ENCODE measurements at regions not wholly inside any gene's neighbourhood (a gene's known extent, or its start where the extent isn't known, plus 50 kb on each side); places are given as distances from the start of the nearest gene placed in this dataset.

- H3K9me3 Mint-ChIP-seq: peaks cover 0 to 2% of the 10 kb centered on the region in 2 donors
- DNase-seq (no peak), ATAC-seq (replicated peaks) (no peak)
- H3K4me3 Mint-ChIP-seq: no peak overlapping the region
- no peaks in the 10 kb centered on the region for H3K27me3 Mint-ChIP-seq
- no peaks in the 10 kb centered on the region for H3K4me1 Mint-ChIP-seq
- no peak overlapping the region for H3K27ac Mint-ChIP-seq
- no peaks in the 10 kb centered on the region for H3K36me3 Mint-ChIP-seq
Measured at GRCh38 chr12:88328090-88328489, 186.0 kb downstream of the TMTC3 start.

GRCh38 chr12:88329833-88330232 lies 187.7 kb downstream of the TMTC3 start:
- Mint-ChIP-seq H3K27ac (no peak overlapping the region), H3K36me3 (no peaks in the 10 kb centered on the region), H3K9me3 (peaks cover 0 to 2% of the 10 kb centered on the region in 2 donors), H3K4me1 (no peaks in the 10 kb centered on the region), H3K27me3 (no peaks in the 10 kb centered on the region), H3K4me3 (no peak overlapping the region)
- DNase-seq: no peak
- no peak for ATAC-seq (replicated peaks)

GRCh38 chr12:88334271-88334670 lies 192.2 kb downstream of the TMTC3 start:
- DNase-seq: no peak
- H3K27me3 Mint-ChIP-seq: no peaks in the 10 kb centered on the region

GRCh38 chr12:88336076-88336739 lies 194.1 kb downstream of the TMTC3 start:
- Mint-ChIP-seq H3K4me3 (no peak overlapping the region), H3K9me3 (peaks cover 0 to 3% of the 10 kb centered on the region in 2 donors), H3K27me3 (no peaks in the 10 kb centered on the region), H3K27ac (no peak overlapping the region), H3K36me3 (no peaks in the 10 kb centered on the region), H3K4me1 (no peaks in the 10 kb centered on the region)
- DNase-seq (no peak), ATAC-seq (replicated peaks) (no peak)

More at GRCh38 chr12:88334271-88334670, 192.2 kb downstream of the TMTC3 start:
- no peak for ATAC-seq (replicated peaks)
- no peaks in the 10 kb centered on the region for H3K4me1 Mint-ChIP-seq
- H3K27ac Mint-ChIP-seq: no peak overlapping the region
- H3K4me3 Mint-ChIP-seq: no peak overlapping the region
- H3K36me3 Mint-ChIP-seq: no peaks in the 10 kb centered on the region
- H3K9me3 Mint-ChIP-seq: peaks cover 0 to 3% of the 10 kb centered on the region in 2 donors

- no peak for DNase-seq
- no peak overlapping the region for H3K4me3 Mint-ChIP-seq
- H3K27me3 Mint-ChIP-seq: no peaks in the 10 kb centered on the region
- H3K27ac Mint-ChIP-seq: no peak overlapping the region
- peaks cover 0 to 3% of the 10 kb centered on the region in 2 donors for H3K9me3 Mint-ChIP-seq
- H3K36me3 Mint-ChIP-seq: no peaks in the 10 kb centered on the region
- no peaks in the 10 kb centered on the region for H3K4me1 Mint-ChIP-seq
- ATAC-seq (replicated peaks): no peak
Measured at GRCh38 chr12:88338486-88338885, 196.4 kb downstream of the TMTC3 start.

- no peaks in the 10 kb centered on the region for H3K27me3 Mint-ChIP-seq
- H3K27ac Mint-ChIP-seq: no peak overlapping the region
- H3K4me1 Mint-ChIP-seq: no peaks in the 10 kb centered on the region
- peaks cover 0 to 3% of the 10 kb centered on the region in 2 donors for H3K9me3 Mint-ChIP-seq
- no peak for ATAC-seq (replicated peaks)
- DNase-seq: no peak
- H3K36me3 Mint-ChIP-seq: no peaks in the 10 kb centered on the region
- H3K4me3 Mint-ChIP-seq: no peak overlapping the region
Measured at GRCh38 chr12:88339254-88339949, 197.3 kb downstream of the TMTC3 start.

- H3K4me1 Mint-ChIP-seq: no peaks in the 10 kb centered on the region
- DNase-seq (no peak), ATAC-seq (replicated peaks) (no peak)
- H3K4me3 Mint-ChIP-seq: no peak overlapping the region
- no peaks in the 10 kb centered on the region for H3K27me3 Mint-ChIP-seq
- peaks cover 0 to 3% of the 10 kb centered on the region in 2 donors for H3K9me3 Mint-ChIP-seq
- no peaks in the 10 kb centered on the region for H3K36me3 Mint-ChIP-seq
- H3K27ac Mint-ChIP-seq: no peak overlapping the region
Measured at GRCh38 chr12:88339966-88340365, 197.9 kb downstream of the TMTC3 start.

GRCh38 chr12:88342251-88342806 lies 200.2 kb downstream of the TMTC3 start:
- Mint-ChIP-seq H3K27me3 (no peaks in the 10 kb centered on the region), H3K27ac (no peak overlapping the region), H3K4me3 (no peak overlapping the region), H3K9me3 (peaks cover 0 to 3% of the 10 kb centered on the region in 2 donors), H3K36me3 (no peaks in the 10 kb centered on the region), H3K4me1 (no peaks in the 10 kb centered on the region)
- no peak for DNase-seq
- ATAC-seq (replicated peaks): no peak

- Mint-ChIP-seq H3K9me3 (peaks cover 2 to 6% of the 10 kb centered on the region in 2 donors), H3K4me1 (no peaks in the 10 kb centered on the region), H3K36me3 (no peaks in the 10 kb centered on the region), H3K27me3 (no peaks in the 10 kb centered on the region), H3K27ac (no peak overlapping the region), H3K4me3 (no peak overlapping the region)
- DNase-seq: no peak
- ATAC-seq (replicated peaks): no peak
Measured at GRCh38 chr12:88351146-88351545, 209.0 kb downstream of the TMTC3 start.

GRCh38 chr12:88354691-88355090 lies 212.6 kb downstream of the TMTC3 start:
- H3K36me3 Mint-ChIP-seq: no peaks in the 10 kb centered on the region
- H3K4me1 Mint-ChIP-seq: no peaks in the 10 kb centered on the region
- H3K4me3 Mint-ChIP-seq: no peak overlapping the region
- H3K27me3 Mint-ChIP-seq: no peaks in the 10 kb centered on the region
- DNase-seq: no peak
- no peak overlapping the region for H3K27ac Mint-ChIP-seq
- no peak for ATAC-seq (replicated peaks)
- H3K9me3 Mint-ChIP-seq: peaks cover 5% of the 10 kb centered on the region in 2 donors

GRCh38 chr12:88360343-88360742 lies 218.2 kb downstream of the TMTC3 start:
- Mint-ChIP-seq H3K4me3 (no peak overlapping the region), H3K4me1 (no peaks in the 10 kb centered on the region), H3K27me3 (no peaks in the 10 kb centered on the region), H3K9me3 (peaks cover 5 to 9% of the 10 kb centered on the region in 2 donors), H3K27ac (no peak overlapping the region), H3K36me3 (no peaks in the 10 kb centered on the region)
- DNase-seq (no peak), ATAC-seq (replicated peaks) (no peak)

GRCh38 chr12:88361493-88361892 lies 218.8 kb downstream of the KITLG start:
- no peak for ATAC-seq (replicated peaks)
- no peak for DNase-seq
- no peaks in the 10 kb centered on the region for H3K36me3 Mint-ChIP-seq
- peaks cover 5 to 9% of the 10 kb centered on the region in 2 donors for H3K9me3 Mint-ChIP-seq
- no peaks in the 10 kb centered on the region for H3K27me3 Mint-ChIP-seq
- no peak overlapping the region for H3K4me3 Mint-ChIP-seq
- no peaks in the 10 kb centered on the region for H3K4me1 Mint-ChIP-seq
- no peak overlapping the region for H3K27ac Mint-ChIP-seq

- ATAC-seq (replicated peaks): no peak
- no peaks in the 10 kb centered on the region for H3K36me3 Mint-ChIP-seq
- H3K27me3 Mint-ChIP-seq: no peaks in the 10 kb centered on the region
Measured at GRCh38 chr12:88362439-88362838, 217.8 kb downstream of the KITLG start.

GRCh38 chr12:88365403-88365802 lies 214.9 kb downstream of the KITLG start:
- no peak for ATAC-seq (replicated peaks)
- Mint-ChIP-seq H3K27ac (no peak overlapping the region), H3K9me3 (peaks cover 3 to 4% of the 10 kb centered on the region in 2 donors), H3K27me3 (no peaks in the 10 kb centered on the region), H3K4me3 (no peak overlapping the region), H3K36me3 (no peaks in the 10 kb centered on the region), H3K4me1 (no peaks in the 10 kb centered on the region)
- no peak for DNase-seq

More at GRCh38 chr12:88362439-88362838, 217.8 kb downstream of the KITLG start:
- no peak for DNase-seq
- Mint-ChIP-seq H3K9me3 (peaks cover 5 to 9% of the 10 kb centered on the region in 2 donors), H3K27ac (no peak overlapping the region), H3K4me3 (no peak overlapping the region), H3K4me1 (no peaks in the 10 kb centered on the region)

- no peaks in the 10 kb centered on the region for H3K27me3 Mint-ChIP-seq
- ATAC-seq (replicated peaks) (no peak), DNase-seq (no peak)
- H3K4me1 Mint-ChIP-seq: no peaks in the 10 kb centered on the region
- H3K36me3 Mint-ChIP-seq: no peaks in the 10 kb centered on the region
- peaks cover 3 to 4% of the 10 kb centered on the region in 2 donors for H3K9me3 Mint-ChIP-seq
- no peak overlapping the region for H3K27ac Mint-ChIP-seq
- H3K4me3 Mint-ChIP-seq: no peak overlapping the region
Measured at GRCh38 chr12:88366101-88366500, 214.2 kb downstream of the KITLG start.

Measured in stimulated activated naive B cell treated with anti-CD40 and anti-IgM and Interleukin-4, amounts not matched to agents 10 μg/mL and 1 μg/mL and 100 μg/mL, for 72 hours (primary cell).